ENCODE measurements at regions not wholly inside any gene's neighbourhood (a gene's known extent, or its start where the extent isn't known, plus 50 kb on each side); places are given as distances from the start of the nearest gene placed in this dataset.

GRCh38 chr2:101533561-101534148 lies 58.7 kb upstream of the RFX8 start:
- no peaks in the 10 kb centered on the region for H3K27me3 ChIP-seq (ENCODE audit: control insufficient read depth in 1 of 2, insufficient read depth in 2 of 2, low read length in 2 of 2)
- H3K36me3 ChIP-seq (ENCODE audit: control insufficient read depth in 1 of 2, insufficient read depth in 2 of 2, low read length in 2 of 2), result no peaks in the 10 kb centered on the region
- H3K27ac ChIP-seq (ENCODE audit: low read depth, low read length), result no peak overlapping the region
- H3K4me3 ChIP-seq (ENCODE audit: low read depth in 1 of 2, low read length in 2 of 2), result no peak overlapping the region
- H3K9ac ChIP-seq (ENCODE audit: low read depth in 1 of 2, low read length in 2 of 2), result no peak overlapping the region
- H3K9me3 ChIP-seq (ENCODE audit: control insufficient read depth in 1 of 2, low read length in 2 of 2), result no peaks in the 10 kb centered on the region
- H3K4me1 ChIP-seq (ENCODE audit: control insufficient read depth in 1 of 2, insufficient read depth in 2 of 2, low read length in 2 of 2), result peaks cover 0 to 4% of the 10 kb centered on the region in 2 donors

- H3K36me3 ChIP-seq (ENCODE audit: control insufficient read depth in 1 of 2, insufficient read depth in 2 of 2, low read length in 2 of 2), result no peaks in the 10 kb centered on the region
- no peak overlapping the region for H3K9ac ChIP-seq (ENCODE audit: low read depth in 1 of 2, low read length in 2 of 2)
- H3K27ac ChIP-seq (ENCODE audit: low read depth, low read length), result no peak overlapping the region
- H3K4me1 ChIP-seq (ENCODE audit: control insufficient read depth in 1 of 2, insufficient read depth in 2 of 2, low read length in 2 of 2), result no peaks in the 10 kb centered on the region
- no peaks in the 10 kb centered on the region for H3K9me3 ChIP-seq (ENCODE audit: control insufficient read depth in 1 of 2, low read length in 2 of 2)
- H3K4me3 ChIP-seq (ENCODE audit: low read depth in 1 of 2, low read length in 2 of 2), result no peak overlapping the region
- H3K27me3 ChIP-seq (ENCODE audit: control insufficient read depth in 1 of 2, insufficient read depth in 2 of 2, low read length in 2 of 2), result no peaks in the 10 kb centered on the region
These were observed 53.6 kb upstream of the RFX8 start for GRCh38 chr2:101528501-101528900.

DNA sequence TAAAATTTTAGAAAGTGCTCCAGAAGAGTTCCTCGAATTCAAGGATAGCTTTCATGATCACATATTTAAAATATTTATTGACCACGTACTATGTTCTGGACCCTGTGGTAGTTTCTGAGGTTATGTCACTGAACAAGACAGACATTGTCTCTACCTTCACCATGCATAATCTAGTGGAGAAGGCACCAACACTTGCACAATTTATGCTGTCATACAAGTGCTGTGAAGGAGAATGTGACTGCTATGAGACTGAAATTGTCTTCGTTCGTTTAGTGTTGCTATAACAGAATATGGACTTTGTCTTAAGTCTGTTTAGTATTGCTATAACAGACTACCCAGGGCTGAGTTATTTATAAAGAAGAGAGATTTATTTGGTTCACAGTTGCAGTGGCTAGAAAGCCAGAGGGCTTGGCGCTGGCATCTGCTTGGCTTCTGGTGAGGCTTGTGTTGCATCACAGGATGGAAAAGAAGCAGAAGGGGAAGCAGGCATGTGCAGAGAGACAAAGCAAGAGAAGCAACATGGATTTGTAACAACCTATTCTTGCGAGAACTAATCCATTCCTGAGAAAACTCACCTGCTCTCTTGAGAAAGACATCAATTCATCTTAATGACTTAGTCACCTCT lies 50.0 kb upstream of the RFX8 start:
- Histone ChIP-seq H3K4me3 (ENCODE audit: low read depth in 1 of 2, low read length in 2 of 2) (no peak overlapping the region), H3K9ac (ENCODE audit: low read depth in 1 of 2, low read length in 2 of 2) (no peak overlapping the region), H3K27me3 (ENCODE audit: control insufficient read depth in 1 of 2, insufficient read depth in 2 of 2, low read length in 2 of 2) (no peaks in the 10 kb centered on the region), H3K4me1 (ENCODE audit: control insufficient read depth in 1 of 2, insufficient read depth in 2 of 2, low read length in 2 of 2) (no peaks in the 10 kb centered on the region), H3K27ac (ENCODE audit: low read depth, low read length) (no peak overlapping the region), H3K36me3 (ENCODE audit: control insufficient read depth in 1 of 2, insufficient read depth in 2 of 2, low read length in 2 of 2) (no peaks in the 10 kb centered on the region), H3K9me3 (ENCODE audit: control insufficient read depth in 1 of 2, low read length in 2 of 2) (no peaks in the 10 kb centered on the region)

Data from duodenal mucosa (tissue), 2 donors.